BLaER1 (cell line): ENCODE measurements at regions not wholly inside any gene's neighbourhood (a gene's known extent, or its start where the extent isn't known, plus 50 kb on each side); places are given as distances from the start of the nearest gene placed in this dataset.

Experiments
- H3K27ac ChIP-seq: shearing (Covaris generic); formaldehyde crosslinking; 2 replicates; pipeline ENCODE4 v1.8.1; 2022
- H3K27me3 ChIP-seq: shearing (Covaris generic); formaldehyde crosslinking; 2 replicates; pipeline ENCODE4 v1.8.1; 2022
- H3K36me3 ChIP-seq: shearing (Covaris generic); formaldehyde crosslinking; 2 replicates; pipeline ENCODE4 v1.8.1; 2022
- H3K4me1 ChIP-seq: shearing (Covaris generic); formaldehyde crosslinking; 2 replicates; pipeline ENCODE4 v1.8.1; 2022
- H3K4me2 ChIP-seq: shearing (Covaris generic); formaldehyde crosslinking; 2 replicates; pipeline ENCODE4 v1.8.1; 2022
- H3K4me3 ChIP-seq: shearing (Covaris generic); formaldehyde crosslinking; 2 replicates; pipeline ENCODE4 v1.8.1; 2022
- H3K9ac ChIP-seq: shearing (Covaris generic); formaldehyde crosslinking; 2 replicates; pipeline ENCODE4 v1.8.1; 2022
- H3K9me3 ChIP-seq: shearing (Covaris generic); formaldehyde crosslinking; 2 replicates; pipeline ENCODE4 v1.8.1; 2022
- H4K20me1 ChIP-seq: shearing (Covaris generic); formaldehyde crosslinking; 2 replicates; pipeline ENCODE4 v1.8.1; 2022
- Cebpa-rat ChIP-seq: shearing (Covaris generic); IDR thresholded peaks from 2 replicates; pipeline ENCODE4 v1.8.1; 2022

DNA sequence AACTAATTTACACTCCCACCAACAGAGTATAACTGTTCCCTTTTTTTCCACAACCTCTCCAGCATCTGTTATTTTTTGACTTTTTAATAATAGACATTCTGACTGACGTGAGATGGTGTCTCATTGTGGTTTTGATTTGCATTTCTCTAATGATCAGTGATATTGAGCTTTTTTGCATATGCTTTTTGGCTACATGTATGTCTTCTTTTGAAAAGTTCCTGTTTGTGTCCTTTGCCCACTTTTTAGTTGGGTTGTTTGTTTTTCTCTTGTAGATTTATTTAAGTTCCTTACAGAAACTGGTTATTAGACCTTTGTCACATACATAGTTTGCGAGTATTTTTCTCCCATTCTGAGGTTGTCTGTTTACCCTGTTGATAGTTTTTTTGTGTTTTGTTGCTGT lies 375.2 kb downstream of the MATN1 start:
- no peaks in the 10 kb centered on the region for H3K36me3 ChIP-seq
- no peak overlapping the region for H3K4me3 ChIP-seq
- no peak for TF ChIP-seq Cebpa-rat
- no peak overlapping the region for H3K27ac ChIP-seq
- no peak overlapping the region for H3K4me2 ChIP-seq
- peaks cover 24% of the 10 kb centered on the region for H3K9me3 ChIP-seq
- no peaks in the 10 kb centered on the region for H3K27me3 ChIP-seq
- no peaks in the 10 kb centered on the region for H3K4me1 ChIP-seq
- no peak overlapping the region for H3K9ac ChIP-seq
- H4K20me1 ChIP-seq: no peaks in the 10 kb centered on the region

GRCh38 chr1:30345491-30346130 lies 377.8 kb downstream of the MATN1 start:
- Histone ChIP-seq H3K9me3 (peaks cover 29% of the 10 kb centered on the region), H3K4me1 (no peaks in the 10 kb centered on the region), H3K9ac (no peak overlapping the region), H3K4me3 (no peak overlapping the region), H3K27ac (no peak overlapping the region), H3K36me3 (no peaks in the 10 kb centered on the region), H3K27me3 (peaks cover 8% of the 10 kb centered on the region; the same call in 1 of the 2 replicates), H3K4me2 (no peak overlapping the region), H4K20me1 (no peaks in the 10 kb centered on the region)
- no peak for TF ChIP-seq Cebpa-rat

DNA sequence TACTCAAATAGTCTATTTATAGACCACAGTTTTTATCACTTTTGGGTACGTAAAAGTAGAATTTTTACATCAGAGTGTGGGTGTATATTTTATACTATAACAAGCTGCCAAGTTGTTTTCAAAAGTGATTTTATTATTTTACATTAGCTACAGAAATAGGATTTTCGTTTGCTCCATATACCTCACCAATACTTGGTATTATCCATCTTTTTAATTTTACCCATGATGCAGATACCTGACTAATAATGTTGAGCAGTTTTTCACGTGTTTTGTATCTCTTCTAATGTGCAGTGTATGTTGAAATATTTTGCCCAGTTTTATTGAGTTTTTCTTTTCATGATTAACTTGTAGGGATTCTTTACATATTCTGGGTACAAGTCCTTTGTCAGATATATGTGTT lies 379.8 kb downstream of the MATN1 start:
- no peaks in the 10 kb centered on the region for H3K36me3 ChIP-seq
- no peak overlapping the region for H3K4me3 ChIP-seq
- H3K4me2 ChIP-seq: no peak overlapping the region
- no peaks in the 10 kb centered on the region for H3K4me1 ChIP-seq
- H4K20me1 ChIP-seq: no peaks in the 10 kb centered on the region
- H3K27ac ChIP-seq: no peak overlapping the region
- no peak overlapping the region for H3K9ac ChIP-seq
- H3K9me3 ChIP-seq: peaks cover 21% of the 10 kb centered on the region
- peaks cover 8% of the 10 kb centered on the region; the same call in 1 of the 2 replicates for H3K27me3 ChIP-seq
- no peak for TF ChIP-seq Cebpa-rat

DNA sequence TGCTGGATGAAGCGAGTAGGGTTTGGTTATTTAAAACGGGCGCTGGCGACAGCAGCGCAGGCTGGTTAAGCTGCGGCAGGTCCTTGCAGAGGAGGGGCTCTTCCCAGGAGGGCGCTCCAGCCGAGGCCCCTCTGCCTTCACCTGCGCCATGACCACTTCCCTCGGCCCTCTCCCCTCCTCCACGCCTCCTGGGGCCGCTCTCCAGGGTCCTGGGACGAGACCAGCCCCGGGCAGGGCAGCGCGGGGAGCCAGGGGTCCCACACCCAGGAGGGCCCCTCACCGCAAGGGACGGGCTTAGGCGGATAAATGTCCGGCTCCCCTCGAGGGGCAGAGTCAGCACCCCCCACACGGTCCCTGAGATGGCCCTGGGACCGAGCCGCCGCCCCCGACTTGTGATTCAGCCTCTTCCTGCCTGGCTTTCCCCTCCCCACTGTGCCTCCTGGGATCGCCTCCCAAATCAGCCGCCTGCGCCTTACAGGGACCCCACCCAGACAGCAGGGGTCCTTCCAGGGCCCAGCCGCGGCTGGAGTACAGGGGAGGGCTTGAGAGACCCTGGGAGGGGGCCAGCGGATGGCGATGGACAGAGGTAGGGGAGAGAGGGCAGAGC lies 380.7 kb downstream of the MATN1 start:
- no peak for TF ChIP-seq Cebpa-rat
- H3K27me3 ChIP-seq: peaks cover 8% of the 10 kb centered on the region; the same call in 1 of the 2 replicates
- no peak overlapping the region for H3K4me3 ChIP-seq
- no peaks in the 10 kb centered on the region for H3K4me1 ChIP-seq
- no peaks in the 10 kb centered on the region for H4K20me1 ChIP-seq
- H3K9ac ChIP-seq: no peak overlapping the region
- no peak overlapping the region for H3K4me2 ChIP-seq
- H3K36me3 ChIP-seq: no peaks in the 10 kb centered on the region
- peaks cover 13% of the 10 kb centered on the region; the same call in 1 of the 2 replicates for H3K9me3 ChIP-seq
- no peak overlapping the region for H3K27ac ChIP-seq

- no peak overlapping the region for H3K4me2 ChIP-seq
- H3K9me3 ChIP-seq: peaks cover 10% of the 10 kb centered on the region; the same call in 1 of the 2 replicates
- no peaks in the 10 kb centered on the region for H3K36me3 ChIP-seq
- H3K4me3 ChIP-seq: no peak overlapping the region
- peaks cover 8% of the 10 kb centered on the region; the same call in 1 of the 2 replicates for H3K27me3 ChIP-seq
- TF ChIP-seq Cebpa-rat: no peak
- no peaks in the 10 kb centered on the region for H4K20me1 ChIP-seq
- H3K9ac ChIP-seq: no peak overlapping the region
- H3K27ac ChIP-seq: no peak overlapping the region
- no peaks in the 10 kb centered on the region for H3K4me1 ChIP-seq
These were observed 382.5 kb downstream of the MATN1 start for GRCh38 chr1:30340934-30341333.

- Histone ChIP-seq H3K27me3 (peaks cover 8% of the 10 kb centered on the region; the same call in 1 of the 2 replicates), H3K4me3 (no peak overlapping the region), H3K4me1 (no peaks in the 10 kb centered on the region), H3K9ac (no peak overlapping the region), H3K9me3 (peaks cover 10% of the 10 kb centered on the region; the same call in 1 of the 2 replicates), H3K36me3 (no peaks in the 10 kb centered on the region), H3K27ac (no peak overlapping the region), H3K4me2 (no peak overlapping the region), H4K20me1 (no peaks in the 10 kb centered on the region)
- no peak for TF ChIP-seq Cebpa-rat
These were observed 383.5 kb downstream of the MATN1 start for GRCh38 chr1:30339866-30340265.

GRCh38 chr1:30338765-30339164 lies 384.6 kb downstream of the MATN1 start:
- Histone ChIP-seq H3K4me3 (no peak overlapping the region), H3K4me2 (no peak overlapping the region), H3K9me3 (peaks cover 7% of the 10 kb centered on the region; the same call in 1 of the 2 replicates), H3K27me3 (peaks cover 8% of the 10 kb centered on the region; the same call in 1 of the 2 replicates), H3K27ac (no peak overlapping the region), H3K9ac (no peak overlapping the region), H4K20me1 (no peaks in the 10 kb centered on the region), H3K36me3 (no peaks in the 10 kb centered on the region), H3K4me1 (no peaks in the 10 kb centered on the region)
- no peak for TF ChIP-seq Cebpa-rat

- no peak for TF ChIP-seq Cebpa-rat
- Histone ChIP-seq H4K20me1 (no peaks in the 10 kb centered on the region), H3K36me3 (no peaks in the 10 kb centered on the region), H3K27ac (no peak overlapping the region), H3K4me2 (no peak overlapping the region), H3K9ac (no peak overlapping the region), H3K4me1 (no peaks in the 10 kb centered on the region), H3K27me3 (no peaks in the 10 kb centered on the region), H3K4me3 (no peak overlapping the region), H3K9me3 (no peaks in the 10 kb centered on the region)
These were observed 386.1 kb downstream of the MATN1 start for GRCh38 chr1:30337324-30337620.

DNA sequence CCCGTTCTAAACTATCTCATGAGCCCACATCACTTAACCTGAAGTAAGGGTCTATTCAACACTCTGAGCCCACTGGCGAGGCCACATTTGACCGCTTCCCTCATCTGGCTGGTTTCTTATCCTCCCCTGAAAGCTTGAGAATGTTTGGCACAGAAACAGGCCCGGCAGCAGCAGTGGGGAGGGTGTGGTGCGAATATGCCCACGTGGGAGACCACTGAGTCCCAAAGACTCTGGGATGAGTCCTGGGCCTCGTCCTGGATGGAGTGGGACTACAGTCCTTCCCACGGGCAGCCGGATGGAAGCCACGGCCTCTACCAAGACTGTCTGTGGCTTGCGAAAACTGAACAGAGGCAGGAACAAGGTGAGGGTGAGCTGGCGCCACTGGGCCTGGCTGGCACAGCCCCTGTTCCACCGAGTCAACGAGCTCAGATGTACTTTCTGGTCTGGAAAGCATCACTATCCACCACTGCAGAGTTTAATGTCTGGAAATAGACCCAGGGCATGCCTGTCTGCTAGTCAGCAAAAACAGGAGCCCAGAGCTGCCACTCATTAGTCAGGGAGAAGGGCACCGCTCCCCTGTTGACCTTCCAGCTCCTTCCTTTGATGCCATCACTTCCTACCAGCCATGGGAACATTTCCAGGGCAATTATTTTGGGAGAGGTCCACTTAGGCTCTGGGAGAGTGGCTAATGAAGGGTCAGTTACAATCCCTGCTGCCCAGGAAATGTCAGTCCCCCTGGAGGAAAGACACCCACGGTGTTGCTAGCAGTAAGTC lies 386.6 kb downstream of the MATN1 start:
- H3K27ac ChIP-seq: no peak overlapping the region
- no peaks in the 10 kb centered on the region for H3K36me3 ChIP-seq
- no peaks in the 10 kb centered on the region for H3K9me3 ChIP-seq
- H3K4me1 ChIP-seq: peaks cover under 1% of the 10 kb centered on the region; the same call in 1 of the 2 replicates
- no peaks in the 10 kb centered on the region for H4K20me1 ChIP-seq
- H3K4me2 ChIP-seq: no peak overlapping the region
- TF ChIP-seq Cebpa-rat: no peak
- H3K4me3 ChIP-seq: no peak overlapping the region
- H3K27me3 ChIP-seq: no peaks in the 10 kb centered on the region
- no peak overlapping the region for H3K9ac ChIP-seq

GRCh38 chr1:30335997-30336390 lies 387.4 kb downstream of the MATN1 start:
- Histone ChIP-seq H3K27me3 (no peaks in the 10 kb centered on the region), H3K9ac (no peak overlapping the region), H3K36me3 (no peaks in the 10 kb centered on the region), H4K20me1 (no peaks in the 10 kb centered on the region), H3K4me2 (no peak overlapping the region), H3K27ac (no peak overlapping the region), H3K4me1 (peaks cover 8% of the 10 kb centered on the region), H3K9me3 (no peaks in the 10 kb centered on the region), H3K4me3 (no peak overlapping the region)
- no peak for TF ChIP-seq Cebpa-rat
